Neural cell (in vitro differentiated cells): ENCODE measurements at regions not wholly inside any gene's neighbourhood (a gene's known extent, or its start where the extent isn't known, plus 50 kb on each side); places are given as distances from the start of the nearest gene placed in this dataset.

ENCODE experiments used
- CTCF ChIP-seq: fragments of 450-650 bp; IDR thresholded peaks from 2 replicates; pipeline ENCODE4 v1.5.1; 2014; ENCODE audit warnings: antibody characterized with exemption, mild to moderate bottlenecking, moderate library complexity; ENCODE audit not compliant: poor library complexity, severe bottlenecking
- EP300 ChIP-seq: fragments of 450-650 bp; conservative IDR thresholded peaks from 2 replicates; pipeline ENCODE4 v1.6.1; 2014; ENCODE audit warnings: antibody characterized with exemption, mild to moderate bottlenecking, moderate library complexity; ENCODE audit not compliant: poor library complexity, severe bottlenecking
- EZH2 ChIP-seq: fragments of 200-600, 300-800 bp; shearing (Covaris generic), sonication (generic); IDR thresholded peaks from 2 replicates; pipeline ENCODE4 v1.6.1; 2014; ENCODE audit warnings: antibody characterized with exemption, low read length, borderline replicate concordance, mild to moderate bottlenecking; ENCODE audit not compliant: insufficient read depth, poor library complexity, severe bottlenecking
- POLR2AphosphoS5 ChIP-seq: IDR thresholded peaks from 2 replicates; pipeline ENCODE4 v1.6.1; 2012
- RAD21 ChIP-seq: fragments of 450-650 bp; conservative IDR thresholded peaks from 2 replicates; pipeline ENCODE4 v1.6.1; 2014; ENCODE audit warnings: antibody characterized with exemption, mild to moderate bottlenecking, moderate library complexity
- REST ChIP-seq: IDR thresholded peaks from 2 replicates; pipeline ENCODE4 v1.6.1; 2012; ENCODE audit warnings: borderline replicate concordance
- TAF1 ChIP-seq: IDR thresholded peaks from 2 replicates; pipeline ENCODE4 v1.6.1; 2012; ENCODE audit warnings: low read depth

- TF ChIP-seq CTCF (no peak), POLR2AphosphoS5 (no peak), EZH2 (no peak), EP300 (no peak), TAF1 (no peak), REST (no peak), RAD21 (no peak)
These were observed 2375.8 kb upstream of the TENM3 start for GRCh38 chr4:179867300-179867878.
